Daoy (cell line): ENCODE measurements at regions not wholly inside any gene's neighbourhood (a gene's known extent, or its start where the extent isn't known, plus 50 kb on each side); places are given as distances from the start of the nearest gene placed in this dataset.

Source experiments
- DNase-seq: peaks from one replicate; pipeline ENCODE4 v3.0.0-alpha.2; 2015; ENCODE audit warnings: low read depth

GRCh38 chr6:56864171-56864616, 90.7 kb upstream of the BEND6 start:
- peak; percentile 38 for DNase-seq

GRCh38 chr6:56863366-56863765, 91.5 kb upstream of the BEND6 start:
- peak; percentile 89 for DNase-seq

- DNase-seq: peak; percentile 57
Measured at GRCh38 chr6:56862415-56863175, 92.3 kb upstream of the BEND6 start.

GRCh38 chr6:56860475-56860874, 94.4 kb upstream of the BEND6 start:
- peak; percentile 70 for DNase-seq

GRCh38 chr6:56856036-56856580, 98.8 kb upstream of the BEND6 start:
- no peak for DNase-seq

- no peak for DNase-seq
Measured at GRCh38 chr6:56854086-56854485, 100.8 kb upstream of the BEND6 start.

GRCh38 chr6:56853541-56853940, 101.4 kb upstream of the BEND6 start:
- no peak for DNase-seq

GRCh38 chr6:56852260-56853010, 102.5 kb upstream of the BEND6 start:
- no peak for DNase-seq

GRCh38 chr6:56851541-56852259, 103.2 kb upstream of the BEND6 start:
- DNase-seq: peak; percentile 87

- DNase-seq: peak; percentile 66
Measured at GRCh38 chr6:56851074-56851473, 103.8 kb upstream of the BEND6 start.

- peak; percentile 9 for DNase-seq
Measured at GRCh38 chr6:56850626-56851025, 104.3 kb upstream of the BEND6 start.

- DNase-seq: peak; percentile 57
Measured at GRCh38 chr6:56849896-56850295, 105.0 kb upstream of the BEND6 start.

- no peak for DNase-seq
Measured at GRCh38 chr6:56848105-56848504, 106.8 kb upstream of the BEND6 start.

- no peak for DNase-seq
Measured at GRCh38 chr6:56845032-56845431, 109.9 kb upstream of the BEND6 start.

GRCh38 chr6:56843476-56844349, 111.2 kb upstream of the BEND6 start:
- peak; percentile 95 for DNase-seq

GRCh38 chr6:56842686-56843475, 112.0 kb upstream of the BEND6 start:
- DNase-seq: peak; percentile 60

GRCh38 chr6:56841751-56842150, 113.2 kb upstream of the BEND6 start:
- DNase-seq: no peak

GRCh38 chr6:56841381-56841749, 113.5 kb upstream of the BEND6 start:
- no peak for DNase-seq

- peak; percentile 75 for DNase-seq
Measured at GRCh38 chr6:56840467-56841380, 114.2 kb upstream of the BEND6 start.
